Activated CD8-positive, alpha-beta memory T cell treated with anti-CD3 and anti-CD28 coated beads for 1 hour (primary cell): ENCODE measurements at regions not wholly inside any gene's neighbourhood (a gene's known extent, or its start where the extent isn't known, plus 50 kb on each side); places are given as distances from the start of the nearest gene placed in this dataset.

ENCODE experiments used
- DNase-seq, 2 donors: peaks; one replicate each; pipeline ENCODE4 v3.0.0-alpha.2; 2020; ENCODE audit warnings: low read depth in 1 of 2; ENCODE audit errors: extremely low read depth in 1 of 2

DNA sequence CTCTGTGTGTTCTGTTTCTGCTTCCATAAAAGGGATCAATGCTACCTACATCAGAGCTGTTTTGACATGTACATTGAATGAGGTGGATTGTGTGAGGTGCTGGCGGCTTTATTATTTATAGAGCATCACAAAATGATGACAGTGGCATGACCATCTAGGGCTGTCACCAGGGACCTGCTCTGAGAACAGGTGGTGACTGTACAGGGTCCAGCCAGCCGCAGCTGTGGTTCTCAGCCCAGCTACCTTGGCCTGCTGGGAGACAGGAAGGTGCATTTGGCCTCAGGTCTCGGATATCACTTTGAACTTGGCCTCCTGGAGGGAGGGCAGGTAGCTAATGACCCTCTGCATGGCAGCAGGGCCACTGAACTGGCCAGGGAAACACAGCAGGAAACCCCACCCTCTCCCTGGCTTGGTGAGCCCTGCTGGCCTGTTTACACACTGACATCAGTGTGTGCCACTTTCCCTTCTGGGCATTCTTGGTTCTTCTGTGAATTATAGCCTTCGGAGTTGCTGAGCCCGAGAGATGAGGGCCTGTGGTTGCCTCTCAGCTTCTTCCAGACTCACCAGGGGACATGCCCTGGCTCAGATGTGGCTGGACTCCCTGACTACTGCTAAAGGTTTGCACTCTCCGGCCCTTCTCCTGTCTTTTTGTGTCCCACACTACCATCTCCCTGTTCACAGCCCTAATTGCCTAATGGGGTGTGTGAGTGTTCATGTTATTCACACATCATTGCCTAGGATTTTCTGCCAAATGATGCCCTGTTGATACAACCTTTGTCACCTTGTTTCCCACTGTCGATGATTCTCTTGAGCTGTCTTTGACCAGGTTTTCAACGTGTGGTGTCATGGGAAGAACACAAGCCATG is 109.2 kb upstream of the RAB12 start:
- no peak for DNase-seq

- DNase-seq: no peak
These were observed 108.2 kb upstream of the RAB12 start for GRCh38 chr18:8501044-8501443.

DNA sequence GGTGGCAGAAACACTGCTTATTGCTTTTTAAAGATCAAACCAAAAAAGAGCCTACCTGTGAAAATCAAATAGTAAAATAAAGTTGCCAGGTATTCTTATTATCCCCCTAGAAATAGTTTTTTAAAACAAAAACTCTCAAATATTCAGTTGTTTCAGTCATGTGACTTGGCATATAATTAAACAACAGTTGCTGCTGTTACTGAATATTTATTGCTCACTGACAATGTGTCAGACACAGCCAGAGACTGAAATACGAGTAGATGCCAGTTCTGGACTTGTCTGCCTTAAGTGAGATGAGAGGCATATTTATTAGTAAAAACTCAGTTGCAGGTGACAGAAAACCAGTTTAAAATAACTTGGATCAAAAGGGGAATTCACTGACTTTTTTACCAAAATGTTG is 106.0 kb upstream of the RAB12 start:
- DNase-seq: no peak

- no peak for DNase-seq
These were observed 104.8 kb upstream of the RAB12 start for GRCh38 chr18:8504424-8504823.

- DNase-seq: no peak
These were observed 104.3 kb upstream of the RAB12 start for GRCh38 chr18:8504880-8505435.

GRCh38 chr18:8506251-8507049 is 102.8 kb upstream of the RAB12 start:
- no peak for DNase-seq

DNA sequence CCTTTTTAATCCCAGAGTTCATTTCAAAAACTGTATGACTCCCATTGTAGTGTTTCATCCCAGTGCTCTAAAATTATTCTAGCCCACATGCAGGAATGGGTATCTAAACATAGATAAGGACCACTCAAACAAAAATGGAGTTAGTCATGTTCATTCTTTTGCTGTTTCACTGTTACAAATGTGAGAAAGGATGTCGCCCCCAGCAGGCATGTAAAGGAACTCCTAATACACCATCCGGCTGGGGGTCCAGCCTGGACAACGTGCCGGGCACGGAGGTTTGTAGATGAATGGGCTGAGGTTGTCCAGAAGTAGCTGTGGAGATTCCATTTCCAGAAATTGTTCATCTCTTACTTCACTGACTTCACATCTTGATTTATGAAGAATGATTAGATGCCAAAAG is 101.9 kb upstream of the RAB12 start:
- no peak for DNase-seq

GRCh38 chr18:8507915-8508705 is 101.1 kb upstream of the RAB12 start:
- DNase-seq: no peak

DNA sequence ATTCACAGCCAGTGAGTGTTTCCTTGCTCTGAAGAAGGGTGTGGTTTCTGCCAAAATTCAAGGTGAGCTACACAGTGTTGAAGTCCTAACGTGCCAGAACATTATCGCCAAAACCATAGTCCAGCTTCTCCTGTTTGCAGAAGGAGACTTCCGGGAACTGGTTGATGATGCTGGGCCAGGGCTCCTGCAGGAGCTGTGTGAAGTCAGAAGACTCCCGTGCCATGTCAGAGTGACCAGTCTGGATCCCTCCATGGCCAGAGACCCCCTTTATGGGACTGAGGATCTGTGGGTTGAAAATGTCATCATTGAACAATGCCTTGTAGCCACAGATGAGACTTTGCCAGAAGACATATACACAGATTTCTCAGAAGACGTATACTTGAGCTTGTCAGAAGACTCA is 96.0 kb upstream of the RAB12 start:
- DNase-seq: no peak

GRCh38 chr18:8514409-8514808 is 94.8 kb upstream of the RAB12 start:
- DNase-seq: no peak

DNA sequence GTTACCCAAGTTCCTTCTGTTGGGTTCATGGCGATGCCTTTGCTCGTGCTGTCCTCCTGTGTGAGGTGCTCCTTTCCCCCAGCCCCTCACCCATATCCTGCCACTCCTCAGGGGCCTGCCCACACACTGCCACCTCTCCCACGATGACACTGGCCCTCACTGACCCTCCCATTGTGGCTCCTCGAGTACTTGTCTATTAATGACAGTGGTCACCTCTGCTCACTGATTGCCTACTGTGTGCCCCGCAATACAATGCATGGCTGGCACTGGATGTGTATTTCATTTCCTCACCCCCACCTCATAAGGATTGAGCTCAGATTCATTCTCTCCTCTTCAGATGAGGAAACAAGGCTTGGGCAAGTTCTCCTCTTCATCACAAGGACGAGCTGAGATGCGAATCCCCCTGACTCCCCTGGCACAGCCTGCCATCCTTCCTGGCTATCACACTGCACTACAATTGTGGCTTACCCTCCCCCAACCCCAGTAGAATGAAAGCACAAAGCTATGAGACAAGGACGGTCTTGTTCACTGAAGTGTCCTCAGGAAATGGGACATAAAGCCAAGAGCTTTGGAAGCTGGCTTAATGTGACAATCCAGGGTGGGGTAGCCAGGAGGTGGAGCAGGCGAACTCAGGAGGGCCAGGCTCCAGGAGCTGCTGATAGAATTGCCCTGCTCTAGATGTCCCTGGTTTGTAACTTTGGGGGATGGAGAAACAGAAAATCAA is 93.9 kb upstream of the RAB12 start:
- no peak for DNase-seq

DNA sequence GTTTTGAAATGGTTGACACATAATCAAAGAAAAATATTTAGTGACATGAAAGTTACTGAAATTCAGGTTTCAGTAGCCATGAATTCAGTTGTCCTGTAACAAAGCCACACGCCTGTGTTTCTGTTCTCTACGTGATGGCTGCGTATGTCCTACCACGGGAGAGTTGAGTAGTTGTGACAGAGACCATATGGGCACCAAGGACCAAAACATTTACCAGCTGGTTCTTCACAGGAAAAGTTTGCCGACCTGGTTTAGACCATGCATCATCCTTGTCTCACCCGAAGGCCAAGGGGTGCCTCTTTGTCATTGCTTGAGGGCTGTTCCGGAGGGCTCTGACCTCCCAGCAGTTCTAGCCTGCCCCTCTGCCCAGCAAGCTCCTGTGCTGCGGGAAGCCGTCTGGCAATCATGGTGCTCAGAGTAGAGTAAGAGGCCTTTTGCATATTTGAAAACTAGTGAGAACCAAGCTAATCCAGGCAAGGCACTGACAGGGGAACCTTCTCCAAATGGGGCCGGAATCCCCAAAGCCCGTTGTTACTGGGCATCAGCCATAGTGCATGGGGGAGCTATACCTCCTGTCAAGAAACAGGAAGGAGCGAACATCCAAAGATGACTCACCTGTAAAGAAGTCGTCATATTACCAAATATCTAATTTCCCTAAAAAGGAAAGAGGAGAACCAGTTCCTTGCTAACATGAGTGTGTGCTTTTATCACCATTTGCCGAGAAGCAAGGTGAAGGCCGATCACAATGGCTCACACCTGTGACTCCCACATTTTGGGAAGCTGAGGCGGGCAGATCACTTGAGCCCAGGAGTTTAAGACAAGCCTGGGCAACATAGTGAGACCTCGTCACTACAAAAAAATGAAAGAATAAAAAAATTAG is 92.6 kb upstream of the RAB12 start:
- no peak for DNase-seq

- DNase-seq: no peak
These were observed 92.0 kb upstream of the RAB12 start for GRCh38 chr18:8517276-8517675.

DNA sequence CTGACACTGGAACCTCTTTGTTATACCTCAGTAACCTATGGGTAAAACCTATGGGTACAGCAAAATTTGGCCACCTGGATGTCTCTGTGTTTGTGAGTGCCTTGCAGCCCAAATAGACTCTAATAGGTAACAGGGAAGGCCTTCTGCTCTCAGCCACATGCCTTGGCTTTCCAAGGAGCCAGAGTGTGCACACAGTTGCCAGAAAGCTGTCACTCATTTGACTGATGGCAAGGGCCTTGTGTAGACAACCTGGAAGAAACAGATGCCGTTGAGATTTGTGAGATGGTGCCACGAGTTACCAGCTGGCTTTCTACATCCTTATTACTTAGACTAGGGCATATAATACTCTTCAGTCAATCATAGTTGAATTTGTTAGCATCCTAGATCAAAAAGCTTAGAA is 90.1 kb upstream of the RAB12 start:
- no peak for DNase-seq

GRCh38 chr18:8520266-8520665 is 89.0 kb upstream of the RAB12 start:
- DNase-seq: no peak

- DNase-seq: no peak
These were observed 86.5 kb upstream of the RAB12 start for GRCh38 chr18:8522756-8523155.

DNA sequence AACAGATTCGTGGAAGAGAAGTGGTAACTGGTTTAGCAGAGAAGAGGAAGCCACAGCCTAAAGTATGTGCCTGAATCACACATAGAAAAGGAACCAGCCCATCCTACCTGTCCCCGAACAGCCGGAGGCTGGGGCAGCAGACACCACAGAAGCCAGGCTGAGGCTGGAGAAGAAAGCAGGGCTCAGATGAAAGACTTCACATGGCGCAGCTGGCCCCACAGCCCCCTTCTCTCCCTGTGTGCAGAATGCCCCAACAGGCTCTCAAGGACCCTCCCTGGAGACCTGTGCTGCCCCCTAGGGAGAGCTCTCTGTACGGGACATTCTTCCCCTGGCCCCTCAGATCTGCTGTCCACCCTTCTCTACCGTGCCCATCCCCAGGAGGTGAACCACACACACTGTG is 83.5 kb upstream of the RAB12 start:
- no peak for DNase-seq

DNA sequence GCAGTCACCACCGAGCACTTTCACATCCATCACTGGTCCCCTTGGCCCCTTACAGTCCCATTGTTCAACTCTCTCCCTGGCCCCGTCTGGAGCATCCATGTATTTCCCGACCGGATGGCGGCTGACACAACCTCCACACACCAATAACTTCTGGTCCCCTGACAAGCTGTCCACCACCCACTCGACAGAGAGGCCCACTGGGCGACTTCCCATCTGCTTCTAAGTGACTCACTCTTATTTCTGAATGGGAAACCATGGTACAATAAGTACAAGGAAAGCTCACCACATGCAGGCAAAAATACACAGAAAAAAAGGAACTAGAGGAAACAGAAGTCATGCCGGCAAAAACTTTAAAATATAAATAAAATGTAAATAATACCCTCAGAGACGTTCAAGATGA is 82.9 kb upstream of the RAB12 start:
- no peak for DNase-seq

GRCh38 chr18:8529609-8530008 is 79.6 kb upstream of the RAB12 start:
- DNase-seq: no peak
